IMR-90 (cell line): ENCODE measurements at regions not wholly inside any gene's neighbourhood (a gene's known extent, or its start where the extent isn't known, plus 50 kb on each side); places are given as distances from the start of the nearest gene placed in this dataset.

Experiments used
- ATAC-seq: fragments of 200-7000 bp; cut with Tn5 transposase; 2 replicates; pipeline ENCODE4 v1.9.1; 2020; ENCODE audit warnings: low read depth, mild to moderate bottlenecking, moderate library complexity
- BruUV-seq: library from RNA; stranded (reverse); fragments of 400-500 nt; replicated peaks from 2 replicates; lab custom pipeline; 2021; lab: Mats Ljungman, UMichigan
- CTCF ChIA-PET: fragments of 300-600 bp; formaldehyde crosslinking; extraction: SDS; loops from one replicate; lab custom pipeline; 2021; ENCODE audit warnings: antibody characterized with exemption; lab: Yijun Ruan, JAX
- POLR2A ChIA-PET: fragments of 300-600 bp; sonication (Branson Sonifier 250); formaldehyde crosslinking; loops from one replicate; lab custom pipeline; 2022; ENCODE audit warnings: antibody characterized with exemption; ENCODE audit not compliant: unreplicated experiment; lab: Charles Lee
- DNase-seq: peaks from one replicate; pipeline ENCODE4 v3.0.0; 2013
- H2AFZ ChIP-seq: replicated peaks from 2 replicates; pipeline ENCODE3; 2013; ENCODE audit warnings: low read length, mild to moderate bottlenecking; ENCODE audit not compliant: poor library complexity
- H2AK5ac ChIP-seq: 2 replicates; pipeline ENCODE4 v1.6.1; 2013; ENCODE audit warnings: low read depth, low read length, inconsistent platforms
- H2AK9ac ChIP-seq: replicated peaks from 2 replicates; pipeline ENCODE3; 2013; ENCODE audit warnings: mild to moderate bottlenecking, low read depth, low read length, moderate library complexity; ENCODE audit not compliant: poor library complexity
- H2BK120ac ChIP-seq: 2 replicates; pipeline ENCODE4 v1.6.1; 2013; ENCODE audit warnings: low read depth, low read length, inconsistent platforms
- H2BK15ac ChIP-seq: 3 replicates; pipeline ENCODE4 v1.6.1; 2013; ENCODE audit warnings: low read depth, low read length, inconsistent platforms
- H2BK20ac ChIP-seq: 2 replicates; pipeline ENCODE4 v1.6.1; 2013; ENCODE audit warnings: low read depth, mild to moderate bottlenecking, inconsistent platforms, low read length, moderate library complexity
- H2BK5ac ChIP-seq: 2 replicates; pipeline ENCODE4 v1.6.1; 2013; ENCODE audit warnings: mild to moderate bottlenecking, low read depth, low read length, inconsistent platforms; ENCODE audit not compliant: poor library complexity, severe bottlenecking
- H3K14ac ChIP-seq: replicated peaks from 2 replicates; pipeline ENCODE4 v1.6.1; 2013; ENCODE audit warnings: low read depth, low read length, inconsistent platforms
- H3K18ac ChIP-seq: 2 replicates; pipeline ENCODE4 v1.6.1; 2013; ENCODE audit warnings: low read depth, low read length, control low read depth
- H3K23ac ChIP-seq: 2 replicates; pipeline ENCODE4 v1.6.1; 2013; ENCODE audit warnings: low read depth, low read length, inconsistent platforms
- H3K27ac ChIP-seq: 2 replicates; pipeline ENCODE4 v1.5.1; 2013; ENCODE audit warnings: mild to moderate bottlenecking, control low read depth, low read length; ENCODE audit not compliant: insufficient read depth
- H3K27me3 ChIP-seq: 2 replicates; pipeline ENCODE4 v1.6.1; 2013; ENCODE audit warnings: low read length; ENCODE audit not compliant: control insufficient read depth, insufficient read depth
- H3K36me3 ChIP-seq: 2 replicates; pipeline ENCODE4 v1.6.1; 2013; ENCODE audit warnings: low read length, mixed read lengths; ENCODE audit not compliant: control insufficient read depth, insufficient read depth
- H3K4ac ChIP-seq: 2 replicates; pipeline ENCODE4 v1.6.1; 2013; ENCODE audit warnings: low read depth, low read length, inconsistent platforms
- H3K4me1 ChIP-seq: 2 replicates; pipeline ENCODE4 v1.6.1; 2013; ENCODE audit warnings: low read length, mixed read lengths; ENCODE audit not compliant: control insufficient read depth, insufficient read depth
- H3K4me2 ChIP-seq: 2 replicates; pipeline ENCODE4 v1.6.1; 2013; ENCODE audit warnings: low read depth, mild to moderate bottlenecking, control low read depth, low read length, moderate library complexity
- H3K4me3 ChIP-seq: 2 replicates; pipeline ENCODE4 v1.5.1; 2013; ENCODE audit warnings: low read depth, mild to moderate bottlenecking, control low read depth, low read length, moderate library complexity; ENCODE audit not compliant: insufficient read depth
- H3K56ac ChIP-seq: 2 replicates; pipeline ENCODE4 v1.6.1; 2013; ENCODE audit warnings: low read length, inconsistent platforms; ENCODE audit not compliant: insufficient read depth; ENCODE audit errors: extremely low read depth
- H3K79me1 ChIP-seq, 2 experiments: 2 replicates each; pipeline ENCODE4 v1.6.1; 2013; ENCODE audit warnings: low read length in 2 of 2, inconsistent platforms in 1 of 2, low read depth in 1 of 2
- H3K9ac ChIP-seq: 2 replicates; pipeline ENCODE4 v1.6.1; 2013; ENCODE audit warnings: low read depth, low read length, control low read depth
- H3K9me1 ChIP-seq: 2 replicates; pipeline ENCODE4 v1.6.1; 2013; ENCODE audit warnings: low read length, inconsistent platforms; ENCODE audit not compliant: insufficient read depth
- H3K9me3 ChIP-seq: 2 replicates; pipeline ENCODE4 v1.6.1; 2013; ENCODE audit warnings: low read length; ENCODE audit not compliant: control insufficient read depth, insufficient read depth
- H4K20me1 ChIP-seq: 2 replicates; pipeline ENCODE4 v1.6.1; 2013; ENCODE audit warnings: low read length, inconsistent platforms; ENCODE audit not compliant: insufficient read depth
- H4K5ac ChIP-seq: 2 replicates; pipeline ENCODE4 v1.6.1; 2013; ENCODE audit warnings: mild to moderate bottlenecking, low read depth, low read length, control low read depth
- H4K8ac ChIP-seq, 2 experiments: 2 replicates each; pipeline ENCODE4 v1.6.1; 2013; ENCODE audit warnings: low read depth in 2 of 2, low read length in 2 of 2, control low read depth in 1 of 2, inconsistent platforms in 1 of 2
- H4K91ac ChIP-seq: 2 replicates; pipeline ENCODE4 v1.6.1; 2013; ENCODE audit warnings: low read depth, low read length, inconsistent platforms; ENCODE audit not compliant: insufficient read depth
- BHLHE40 ChIP-seq: fragments of 150-350 bp; IDR thresholded peaks from 2 replicates; pipeline ENCODE4 v1.6.1; 2016; ENCODE audit warnings: mild to moderate bottlenecking, low read depth, low read length
- CHD1 ChIP-seq: IDR thresholded peaks from 2 replicates; pipeline ENCODE4 v1.6.1; 2012; ENCODE audit warnings: low read depth, low read length, improper control_type of control experiment
- CTCF ChIP-seq: conservative IDR thresholded peaks from 2 replicates; pipeline ENCODE4 v1.5.1; 2012; ENCODE audit warnings: mild to moderate bottlenecking, low read depth, low read length, improper control_type of control experiment
- MAFK ChIP-seq: IDR thresholded peaks from 2 replicates; pipeline ENCODE4 v1.6.1; 2012; ENCODE audit warnings: low read depth, low read length, improper control_type of control experiment
- POLR2A ChIP-seq: IDR thresholded peaks from 2 replicates; pipeline ENCODE4 v1.6.1; 2012; ENCODE audit warnings: mild to moderate bottlenecking, low read depth, low read length
- RAD21 ChIP-seq: IDR thresholded peaks from 2 replicates; pipeline ENCODE4 v1.6.1; 2012; ENCODE audit warnings: low read length, improper control_type of control experiment
- RCOR1 ChIP-seq: IDR thresholded peaks from 2 replicates; pipeline ENCODE4 v1.6.1; 2012; ENCODE audit warnings: mild to moderate bottlenecking, low read length, improper control_type of control experiment; ENCODE audit not compliant: insufficient replicate concordance
- USF2 ChIP-seq: fragments of 150-350 bp; IDR thresholded peaks from 2 replicates; pipeline ENCODE4 v1.6.1; 2017; ENCODE audit warnings: mild to moderate bottlenecking, antibody characterized with exemption, low read length, low read depth
- WGBS, 2 experiments: methylation state at CpG; one replicate each; pipeline versions ENCODE4 v1.1.5 to v1.1.7; 2013; ENCODE audit warnings: missing lambda C conversion rate in 2 of 2; ENCODE audit not compliant: insufficient read length in 1 of 2; ENCODE audit errors: extremely low coverage in 2 of 2; 5-methylcytosine and 5-hydroxymethylcytosine counted together
- dilution Hi-C: fragments of 300-500 bp; cut with HindIII; formaldehyde crosslinking; loops from one replicate; pipeline ENCODE4 v1.14.3; 2018; ENCODE audit warnings: low sequenced_read_pairs; ENCODE audit not compliant: unreplicated experiment
- in situ Hi-C: fragments of 300-500 bp; cut with MboI; formaldehyde crosslinking; loops from 3 replicates; pipeline ENCODE4 v1.14.3; 2019; ENCODE audit warnings: low sequenced_read_pairs, inconsistent platforms, mixed read lengths
- intact Hi-C: fragments of 100-400 bp; cut with micrococcal nuclease; formaldehyde crosslinking; loops from 2 replicates; pipeline ENCODE4 v1.10.0; 2022

DNA sequence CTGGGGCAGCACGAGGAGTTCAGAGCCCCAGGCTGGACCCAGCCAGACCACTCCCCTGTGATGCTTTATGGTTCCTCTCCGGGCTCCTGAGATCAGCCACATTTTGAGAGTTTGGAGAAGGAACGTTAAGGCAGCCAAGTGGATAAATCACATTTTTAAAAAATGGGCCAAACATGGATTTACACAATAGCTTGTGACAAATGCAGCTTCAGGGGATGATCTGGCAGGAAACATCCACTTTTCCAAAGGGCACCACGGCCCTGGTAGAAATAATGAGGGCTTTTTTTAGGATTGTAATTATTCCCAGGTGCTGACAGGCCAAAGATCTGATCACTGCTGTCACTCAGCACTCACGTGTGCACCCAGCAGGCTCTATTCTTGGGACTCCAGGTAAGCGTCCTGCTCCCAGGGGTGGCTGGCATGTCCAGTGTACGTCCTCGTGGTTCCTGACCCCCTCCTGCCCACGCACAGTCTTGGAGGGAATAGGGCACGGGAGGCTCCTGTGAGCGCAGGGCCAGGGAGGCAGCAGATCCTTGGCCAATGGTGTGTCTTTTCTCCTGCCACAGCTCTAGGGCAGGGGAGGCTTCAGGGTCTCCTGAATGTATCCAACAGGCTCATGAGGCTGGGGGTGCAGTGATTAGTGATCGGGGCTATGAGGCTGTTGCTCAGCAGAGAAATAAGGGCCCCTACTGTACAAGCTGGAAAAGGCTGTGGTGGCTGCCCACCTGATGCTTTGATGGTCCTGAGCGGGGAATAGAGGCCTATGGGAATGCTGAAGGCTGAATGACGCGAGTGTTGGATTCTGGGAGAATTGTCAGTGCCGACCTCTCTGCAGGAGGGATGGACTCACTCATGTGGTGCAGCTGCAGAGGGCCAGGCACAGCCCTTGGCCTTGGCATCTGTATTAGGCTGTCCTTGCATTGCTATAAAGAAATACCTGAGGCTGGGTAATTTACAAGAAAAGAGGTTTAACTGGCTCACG is 415.7 kb downstream of the PTPRU start:
- intact Hi-C loops (no loop called here), dilution Hi-C loops (no loop called here), in situ Hi-C loops (no loop called here)
- Histone ChIP-seq H3K9me1 (no peaks in the 10 kb centered on the region), H3K56ac (no peak overlapping the region), H2AK5ac (no peak overlapping the region), H3K9ac (no peak overlapping the region), H3K4ac (no peak overlapping the region), H4K20me1 (no peaks in the 10 kb centered on the region), H2AK9ac (no peak overlapping the region), H3K4me2 (no peak overlapping the region), H2AFZ (no peak overlapping the region), H3K36me3 (no peaks in the 10 kb centered on the region), H2BK20ac (no peak overlapping the region), H3K79me1 (no peaks in the 10 kb centered on the region), H3K27ac (no peak overlapping the region), H3K4me1 (no peaks in the 10 kb centered on the region), H3K14ac (no peak overlapping the region), H3K4me3 (no peak overlapping the region), H4K5ac (no peak overlapping the region), H4K8ac (no peak overlapping the region), H4K91ac (no peak overlapping the region), H3K9me3 (no peaks in the 10 kb centered on the region), H2BK120ac (no peak overlapping the region), H3K23ac (no peak overlapping the region), H3K18ac (no peak overlapping the region), H3K27me3 (peaks cover 6% of the 10 kb centered on the region), H2BK5ac (no peak overlapping the region), H2BK15ac (no peak overlapping the region)
- ChIA-PET POLR2A (no interaction called here), CTCF (interaction anchor here (0.5 kb wide), 1 partner anchor 616 kb away, joined by 3 read pairs; no protein-coding TSS in a partner anchor)
- WGBS, 2 experiments = 64% methylated on average over 6 of the region's 17 CpGs; no CpG with 5 or more reads in 1 of the 2 experiments
- DNase-seq (no peak), ATAC-seq (no peak)
- BruUV-seq = no TSS peak
- TF ChIP-seq RCOR1 = no peak
- no peak for TF ChIP-seq USF2
- TF ChIP-seq MAFK = no peak
- no peak for TF ChIP-seq CTCF
- TF ChIP-seq CHD1 = no peak
- TF ChIP-seq RAD21 = no peak
- TF ChIP-seq BHLHE40 = no peak
- TF ChIP-seq POLR2A = no peak
